Keratinocyte (primary cell): ENCODE measurements at regions not wholly inside any gene's neighbourhood (a gene's known extent, or its start where the extent isn't known, plus 50 kb on each side); places are given as distances from the start of the nearest gene placed in this dataset.

Experiments used
- DNase-seq: peaks from one replicate; pipeline ENCODE4 v3.0.0-alpha.2; 2011; ENCODE audit warnings: low read depth, missing footprints, low spot score
- FAIRE-seq: peaks from 2 replicates; lab custom pipeline; 2011; peaks lifted over from hg19 to GRCh38; lab: Jason Lieb, UNC
- H2AFZ ChIP-seq: 2 replicates; pipeline ENCODE4 v1.6.0; 2012; ENCODE audit warnings: low read length, control low read depth, inconsistent platforms; ENCODE audit not compliant: control insufficient read depth
- H3K27ac ChIP-seq: 2 replicates; pipeline ENCODE4 v1.5.1; 2011; ENCODE audit warnings: low read length; ENCODE audit not compliant: control insufficient read depth, insufficient read depth
- H3K27me3 ChIP-seq: 3 replicates; pipeline ENCODE4 v1.6.0; 2011; ENCODE audit warnings: low read length; ENCODE audit not compliant: control insufficient read depth, insufficient read depth; ENCODE audit errors: extremely low read depth
- H3K36me3 ChIP-seq, 2 experiments: 2 replicates in 1 of 2; 3 replicates in 1 of 2; pipeline ENCODE4 v1.5.1; 2011; ENCODE audit warnings: low read length in 2 of 2, mild to moderate bottlenecking in 1 of 2; ENCODE audit not compliant: control insufficient read depth in 2 of 2, insufficient read depth in 2 of 2; ENCODE audit errors: extremely low read depth in 1 of 2
- H3K4me1 ChIP-seq: 3 replicates; pipeline ENCODE4 v1.5.1; 2011; ENCODE audit warnings: low read length; ENCODE audit not compliant: control insufficient read depth, insufficient read depth; ENCODE audit errors: extremely low read depth
- H3K4me2 ChIP-seq: 3 replicates; pipeline ENCODE4 v1.6.0; 2011; ENCODE audit warnings: low read depth, low read length; ENCODE audit not compliant: control insufficient read depth, insufficient read depth; ENCODE audit errors: extremely low read depth
- H3K4me3 ChIP-seq, 3 experiments: fragments of 200-600 bp in 1 of 3; sonication (generic) in 1 of 3; 2 replicates in 2 of 3; 3 replicates in 1 of 3; pipeline ENCODE4 v1.5.1; 2011 to 2016; ENCODE audit warnings: low read length in 3 of 3, mild to moderate bottlenecking in 3 of 3, control low read depth in 2 of 3, inconsistent platforms in 1 of 3, low read depth in 1 of 3, mixed read lengths in 1 of 3, mixed run types in 1 of 3, moderate library complexity in 1 of 3; ENCODE audit not compliant: control insufficient read depth in 2 of 3, insufficient read depth in 2 of 3; ENCODE audit errors: extremely low read depth in 1 of 3
- H3K79me2 ChIP-seq: 2 replicates; pipeline ENCODE4 v1.6.0; 2012; ENCODE audit warnings: low read length; ENCODE audit not compliant: control insufficient read depth, insufficient read depth
- H3K9ac ChIP-seq: 3 replicates; pipeline ENCODE4 v1.6.0; 2011; ENCODE audit warnings: low read length; ENCODE audit not compliant: control insufficient read depth, insufficient read depth; ENCODE audit errors: extremely low read depth
- H3K9me1 ChIP-seq: 3 replicates; pipeline ENCODE4 v1.6.0; 2011; ENCODE audit warnings: low read length; ENCODE audit not compliant: control insufficient read depth, insufficient read depth; ENCODE audit errors: extremely low read depth
- H3K9me3 ChIP-seq: 2 replicates; pipeline ENCODE4 v1.5.1; 2012; ENCODE audit warnings: low read depth, low read length; ENCODE audit not compliant: control insufficient read depth
- H4K20me1 ChIP-seq: 3 replicates; pipeline ENCODE4 v1.6.0; 2011; ENCODE audit warnings: low read length; ENCODE audit not compliant: control insufficient read depth, insufficient read depth; ENCODE audit errors: extremely low read depth
- CTCF ChIP-seq, 3 experiments: IDR thresholded peaks in 1 of 3; conservative IDR thresholded peaks in 1 of 3; optimal IDR thresholded peaks in 1 of 3; 2 replicates in 2 of 3; 3 replicates in 1 of 3; pipeline versions ENCODE3 to v1.5.1; 2011; ENCODE audit warnings: low read length in 3 of 3, mild to moderate bottlenecking in 3 of 3, moderate library complexity in 2 of 3, control low read depth in 1 of 3, inconsistent platforms in 1 of 3; ENCODE audit not compliant: insufficient read depth in 2 of 3; ENCODE audit errors: extremely low read depth in 1 of 3
- EZH2 ChIP-seq: IDR thresholded peaks from one replicate; pipeline ENCODE4 v1.6.1; 2012; ENCODE audit warnings: inconsistent platforms, mild to moderate bottlenecking, low read length, moderate library complexity
- dilution Hi-C: fragments of 300-500 bp; cut with MboI; formaldehyde crosslinking; loops from one replicate; pipeline ENCODE4 v1.7.0; 2020; ENCODE audit warnings: low sequenced_read_pairs; ENCODE audit not compliant: extremely low pct_ligation_motif_present

DNA sequence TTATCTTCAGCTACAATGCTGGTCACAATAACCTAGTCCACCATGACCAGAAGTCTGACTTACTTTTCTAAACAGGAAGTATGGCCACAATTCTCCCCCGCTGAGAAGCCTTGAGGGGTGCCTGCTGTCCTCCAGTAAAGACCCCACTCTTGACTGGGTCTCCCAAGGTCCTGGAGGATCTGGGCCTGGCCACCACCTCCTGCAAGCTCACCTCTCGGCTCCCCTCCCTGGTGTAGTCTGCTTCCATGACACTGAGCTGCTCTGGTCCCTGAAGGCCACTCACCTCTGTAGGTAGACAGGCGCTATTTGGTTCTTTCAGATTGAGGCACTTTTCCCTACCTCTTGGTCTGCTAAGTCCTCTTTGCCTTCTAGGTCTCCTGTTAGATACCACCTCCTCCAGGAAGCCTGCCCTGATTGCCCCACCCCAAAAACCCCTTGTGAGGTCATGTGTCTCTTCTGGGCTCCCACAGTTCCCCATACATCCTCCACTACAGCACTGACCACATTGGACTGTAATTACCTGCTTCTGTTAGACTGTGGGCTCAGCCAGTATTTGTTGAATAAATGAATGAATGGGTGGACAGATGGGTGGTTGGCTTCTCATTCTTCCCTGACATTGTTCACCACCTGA is 62.6 kb upstream of the IER5L start:
- H3K27ac ChIP-seq = no peak overlapping the region
- FAIRE-seq = no peak
- no peaks in the 10 kb centered on the region for H3K79me2 ChIP-seq
- H3K4me3 ChIP-seq = no peak overlapping the region
- no peaks in the 10 kb centered on the region for H3K9me1 ChIP-seq
- H3K9me3 ChIP-seq = no peaks in the 10 kb centered on the region
- no peak for DNase-seq
- no peak overlapping the region for H3K9ac ChIP-seq
- TF ChIP-seq EZH2 (no peak), CTCF (optimal IDR thresholded peaks at IDR 0.05 in 1 of 3, IDR thresholded peaks at IDR 0.05 in 1 of 3, conservative IDR thresholded peaks at IDR 0.05 in 1 of 3; ENCODE audit: extremely low read depth in 1 of 3, insufficient read depth in 2 of 3, low read length in 3 of 3) (no peak)
- dilution Hi-C loops = no loop called here
- no peaks in the 10 kb centered on the region for H4K20me1 ChIP-seq
- no peaks in the 10 kb centered on the region for H3K27me3 ChIP-seq
- H3K4me1 ChIP-seq = peaks cover 16% of the 10 kb centered on the region
- H3K36me3 ChIP-seq = no peaks in the 10 kb centered on the region
- H3K4me2 ChIP-seq = no peak overlapping the region
- no peak overlapping the region for H2AFZ ChIP-seq

DNA sequence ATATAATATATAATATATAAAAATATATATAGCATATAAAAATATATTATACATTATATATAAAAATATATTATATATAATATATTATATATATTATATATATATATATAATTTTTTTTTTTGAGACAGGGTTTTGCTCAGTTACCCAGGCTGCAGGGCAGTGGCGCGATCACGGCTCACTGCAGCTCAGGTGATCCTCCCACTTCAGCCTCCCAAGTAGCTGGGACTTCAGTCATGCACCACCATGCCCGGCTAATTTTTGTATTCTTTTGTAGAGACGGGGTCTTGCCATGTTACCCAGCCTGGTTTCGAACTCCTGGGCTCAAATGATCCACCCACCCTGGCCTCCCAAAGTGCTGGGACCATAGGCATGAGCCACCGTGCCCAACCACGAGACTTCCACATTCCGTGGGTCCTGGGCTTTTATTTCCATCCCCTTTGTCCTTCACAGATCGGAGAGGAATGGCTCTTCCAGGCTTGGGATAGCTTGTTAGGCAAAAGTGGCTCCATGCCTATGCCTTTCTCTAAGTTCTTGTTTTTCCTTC is 62.0 kb upstream of the IER5L start:
- Histone ChIP-seq H3K4me3 (no peak overlapping the region), H3K27ac (no peak overlapping the region), H3K79me2 (no peaks in the 10 kb centered on the region), H3K4me2 (no peak overlapping the region), H3K9me3 (no peaks in the 10 kb centered on the region), H3K27me3 (no peaks in the 10 kb centered on the region), H3K9me1 (no peaks in the 10 kb centered on the region), H3K9ac (no peak overlapping the region), H3K4me1 (peaks cover 9% of the 10 kb centered on the region), H4K20me1 (no peaks in the 10 kb centered on the region), H2AFZ (no peak overlapping the region), H3K36me3 (no peaks in the 10 kb centered on the region)
- FAIRE-seq = no peak
- no peak for DNase-seq
- dilution Hi-C loops = no loop called here
- TF ChIP-seq EZH2 = no peak
- TF ChIP-seq CTCF (optimal IDR thresholded peaks at IDR 0.05 in 1 of 3, IDR thresholded peaks at IDR 0.05 in 1 of 3, conservative IDR thresholded peaks at IDR 0.05 in 1 of 3; ENCODE audit: extremely low read depth in 1 of 3, insufficient read depth in 2 of 3, low read length in 3 of 3) = no peak
